ENCODE measurements at regions not wholly inside any gene's neighbourhood (a gene's known extent, or its start where the extent isn't known, plus 50 kb on each side); places are given as distances from the start of the nearest gene placed in this dataset.

DNA sequence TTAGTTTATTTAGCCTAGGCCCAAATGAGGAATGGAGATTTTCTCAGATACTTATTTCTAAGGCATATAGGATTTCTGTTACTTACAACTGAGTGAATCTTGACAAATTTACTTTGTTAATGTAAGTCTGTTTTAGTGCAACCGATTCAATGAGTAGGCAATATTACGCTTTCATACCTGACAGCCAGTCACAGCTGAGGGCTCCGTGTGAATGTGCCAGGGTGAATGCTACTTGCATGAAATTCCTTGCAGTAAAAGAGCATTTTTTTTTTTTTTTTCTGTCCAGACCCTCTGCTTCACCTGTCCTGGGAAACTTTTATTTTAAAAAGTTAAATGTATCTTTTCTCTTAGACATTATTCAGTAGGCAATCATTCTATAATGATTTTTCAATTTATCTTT, 1100.0 kb downstream of the FAT4 start:
- Histone ChIP-seq H3K4me3 (ENCODE audit: low read length) (no peak overlapping the region), H3F3A (ENCODE audit: insufficient read depth, low read length) (no peaks in the 10 kb centered on the region), H3K27me3 (replicated peaks; ENCODE audit: insufficient read depth, low read length) (no peaks in the 10 kb centered on the region), H3K36me3 (replicated peaks; ENCODE audit: insufficient read depth, low read length) (no peaks in the 10 kb centered on the region), H2AFZ (ENCODE audit: low read length) (no peak overlapping the region), H3K27ac (ENCODE audit: low read length) (no peak overlapping the region), H3K79me2 (ENCODE audit: low read length) (no peaks in the 10 kb centered on the region), H3K9me2 (replicated peaks; ENCODE audit: insufficient read depth, low read length) (no peaks in the 10 kb centered on the region), H3K4me1 (ENCODE audit: low read length) (no peaks in the 10 kb centered on the region), H3K4me2 (ENCODE audit: low read depth, low read length) (no peak overlapping the region), H3K9ac (ENCODE audit: low read length) (no peak overlapping the region), H3K9me3 (replicated peaks; ENCODE audit: insufficient read depth, low read length) (no peaks in the 10 kb centered on the region), H4K20me1 (ENCODE audit: insufficient read depth, low read length) (no peaks in the 10 kb centered on the region)
- no peak for DNase-seq
- TF ChIP-seq EZH2 (optimal IDR thresholded peaks at IDR 0.05; ENCODE audit: low read depth, low read length) = no peak
- no peak for TF ChIP-seq EZH2phosphoT487 (IDR thresholded peaks at IDR 0.05; ENCODE audit: low read length)
- TF ChIP-seq, protein P1, sequence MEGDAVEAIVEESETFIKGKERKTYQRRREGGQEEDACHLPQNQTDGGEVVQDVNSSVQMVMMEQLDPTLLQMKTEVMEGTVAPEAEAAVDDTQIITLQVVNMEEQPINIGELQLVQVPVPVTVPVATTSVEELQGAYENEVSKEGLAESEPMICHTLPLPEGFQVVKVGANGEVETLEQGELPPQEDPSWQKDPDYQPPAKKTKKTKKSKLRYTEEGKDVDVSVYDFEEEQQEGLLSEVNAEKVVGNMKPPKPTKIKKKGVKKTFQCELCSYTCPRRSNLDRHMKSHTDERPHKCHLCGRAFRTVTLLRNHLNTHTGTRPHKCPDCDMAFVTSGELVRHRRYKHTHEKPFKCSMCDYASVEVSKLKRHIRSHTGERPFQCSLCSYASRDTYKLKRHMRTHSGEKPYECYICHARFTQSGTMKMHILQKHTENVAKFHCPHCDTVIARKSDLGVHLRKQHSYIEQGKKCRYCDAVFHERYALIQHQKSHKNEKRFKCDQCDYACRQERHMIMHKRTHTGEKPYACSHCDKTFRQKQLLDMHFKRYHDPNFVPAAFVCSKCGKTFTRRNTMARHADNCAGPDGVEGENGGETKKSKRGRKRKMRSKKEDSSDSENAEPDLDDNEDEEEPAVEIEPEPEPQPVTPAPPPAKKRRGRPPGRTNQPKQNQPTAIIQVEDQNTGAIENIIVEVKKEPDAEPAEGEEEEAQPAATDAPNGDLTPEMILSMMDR (IDR thresholded peaks at IDR 0.05; ENCODE audit: low read length) = no peak

DNA sequence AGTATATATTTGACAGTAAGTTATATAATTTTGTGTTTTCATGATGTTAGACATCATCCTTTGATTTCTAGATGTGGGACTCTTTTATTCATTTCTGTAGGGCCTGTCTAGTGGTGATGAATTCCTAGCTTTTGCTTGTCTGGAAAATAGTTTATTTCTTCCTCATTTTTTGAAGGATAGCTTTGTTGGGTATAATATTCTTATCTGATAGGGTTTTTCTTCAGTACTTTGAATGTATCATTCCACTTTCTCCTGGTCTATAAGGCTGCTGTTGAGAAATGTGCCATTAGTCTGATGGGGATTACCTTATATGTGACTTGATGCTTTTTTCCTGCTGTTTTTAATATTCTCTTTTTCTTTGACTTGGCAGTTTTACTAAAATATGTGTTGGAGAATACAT, 1104.5 kb downstream of the FAT4 start:
- H3K4me3 ChIP-seq (ENCODE audit: low read length) = no peak overlapping the region
- DNase-seq = no peak
- no peaks in the 10 kb centered on the region for H3K9me2 ChIP-seq (replicated peaks; ENCODE audit: insufficient read depth, low read length)
- no peak overlapping the region for H3K27ac ChIP-seq (ENCODE audit: low read length)
- H3K9me3 ChIP-seq (replicated peaks; ENCODE audit: insufficient read depth, low read length) = no peaks in the 10 kb centered on the region
- H3F3A ChIP-seq (ENCODE audit: insufficient read depth, low read length) = no peaks in the 10 kb centered on the region
- TF ChIP-seq EZH2phosphoT487 (IDR thresholded peaks at IDR 0.05; ENCODE audit: low read length) = no peak
- TF ChIP-seq, protein P1 (IDR thresholded peaks at IDR 0.05; ENCODE audit: low read length) = no peak
- TF ChIP-seq EZH2 (optimal IDR thresholded peaks at IDR 0.05; ENCODE audit: low read depth, low read length) = no peak
- no peaks in the 10 kb centered on the region for H3K79me2 ChIP-seq (ENCODE audit: low read length)
- no peaks in the 10 kb centered on the region for H3K4me1 ChIP-seq (ENCODE audit: low read length)
- no peaks in the 10 kb centered on the region for H3K27me3 ChIP-seq (replicated peaks; ENCODE audit: insufficient read depth, low read length)
- no peak overlapping the region for H2AFZ ChIP-seq (ENCODE audit: low read length)
- no peak overlapping the region for H3K9ac ChIP-seq (ENCODE audit: low read length)
- no peaks in the 10 kb centered on the region for H3K36me3 ChIP-seq (replicated peaks; ENCODE audit: insufficient read depth, low read length)
- H3K4me2 ChIP-seq (ENCODE audit: low read depth, low read length) = no peak overlapping the region
- no peaks in the 10 kb centered on the region for H4K20me1 ChIP-seq (ENCODE audit: insufficient read depth, low read length)

DNA sequence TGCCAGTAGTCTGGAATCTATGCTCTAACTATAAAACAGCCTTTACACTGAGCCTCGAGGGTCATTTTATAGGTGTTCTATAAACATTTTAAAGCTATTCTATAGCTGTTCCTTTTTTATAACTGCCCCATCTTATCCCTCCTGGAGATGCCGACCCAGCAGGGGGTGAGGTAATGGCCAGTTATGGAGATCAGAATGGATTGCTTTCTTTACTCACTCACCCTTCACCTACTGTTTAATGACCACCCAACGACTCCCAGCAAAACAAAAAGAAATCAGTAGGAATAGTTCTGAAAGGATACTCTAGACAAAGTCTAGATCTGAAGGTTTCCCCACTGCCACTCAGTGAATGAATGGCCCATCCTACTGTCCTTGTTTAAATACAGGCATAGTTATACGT, 1113.1 kb downstream of the FAT4 start:
- no peaks in the 10 kb centered on the region for H3K9me3 ChIP-seq (replicated peaks; ENCODE audit: insufficient read depth, low read length)
- H3K4me1 ChIP-seq (ENCODE audit: low read length) = no peaks in the 10 kb centered on the region
- no peak overlapping the region for H3K9ac ChIP-seq (ENCODE audit: low read length)
- H3K27ac ChIP-seq (ENCODE audit: low read length) = no peak overlapping the region
- H3K9me2 ChIP-seq (replicated peaks; ENCODE audit: insufficient read depth, low read length) = no peaks in the 10 kb centered on the region
- H3K4me3 ChIP-seq (ENCODE audit: low read length) = no peak overlapping the region
- no peaks in the 10 kb centered on the region for H4K20me1 ChIP-seq (ENCODE audit: insufficient read depth, low read length)
- no peaks in the 10 kb centered on the region for H3K36me3 ChIP-seq (replicated peaks; ENCODE audit: insufficient read depth, low read length)
- no peaks in the 10 kb centered on the region for H3K27me3 ChIP-seq (replicated peaks; ENCODE audit: insufficient read depth, low read length)
- DNase-seq = no peak
- H3K4me2 ChIP-seq (ENCODE audit: low read depth, low read length) = no peak overlapping the region
- H2AFZ ChIP-seq (ENCODE audit: low read length) = no peak overlapping the region
- no peaks in the 10 kb centered on the region for H3K79me2 ChIP-seq (ENCODE audit: low read length)
- TF ChIP-seq EZH2phosphoT487 (IDR thresholded peaks at IDR 0.05; ENCODE audit: low read length) (no peak), EZH2 (optimal IDR thresholded peaks at IDR 0.05; ENCODE audit: low read depth, low read length) (no peak)
- TF ChIP-seq, protein P1 (IDR thresholded peaks at IDR 0.05; ENCODE audit: low read length) = no peak
- no peaks in the 10 kb centered on the region for H3F3A ChIP-seq (ENCODE audit: insufficient read depth, low read length)
